H9 (cell line): ENCODE measurements at regions not wholly inside any gene's neighbourhood (a gene's known extent, or its start where the extent isn't known, plus 50 kb on each side); places are given as distances from the start of the nearest gene placed in this dataset.

Source experiments
- DNase-seq: peaks from one replicate; pipeline ENCODE4 v3.0.0-alpha.2; 2017
- H2AFZ ChIP-seq: one replicate; pipeline ENCODE4 v1.6.1; 2013; ENCODE audit warnings: mild to moderate bottlenecking, low read length, control low read depth, moderate library complexity
- H2AK5ac ChIP-seq: 2 replicates; pipeline ENCODE4 v1.6.1; 2013; ENCODE audit warnings: low read length, control low read depth, mixed read lengths; ENCODE audit not compliant: insufficient read length
- H2BK120ac ChIP-seq: one replicate; pipeline ENCODE4 v1.6.1; 2013; ENCODE audit warnings: low read depth, mild to moderate bottlenecking, low read length, control low read depth, inconsistent platforms; ENCODE audit not compliant: poor library complexity, severe bottlenecking
- H2BK12ac ChIP-seq: 2 replicates; pipeline ENCODE4 v1.6.1; 2013; ENCODE audit warnings: low read length, control low read depth, mixed read lengths, low read depth; ENCODE audit not compliant: insufficient read length
- H2BK15ac ChIP-seq: 2 replicates; pipeline ENCODE4 v1.6.1; 2013; ENCODE audit warnings: low read depth, low read length, control low read depth
- H2BK20ac ChIP-seq: one replicate; pipeline ENCODE4 v1.6.1; 2013; ENCODE audit warnings: low read depth, mild to moderate bottlenecking, low read length, control low read depth, inconsistent platforms; ENCODE audit not compliant: poor library complexity, severe bottlenecking
- H2BK5ac ChIP-seq: 2 replicates; pipeline ENCODE4 v1.6.1; 2013; ENCODE audit warnings: low read length, control low read depth, mixed read lengths; ENCODE audit not compliant: insufficient read length
- H3K14ac ChIP-seq: 2 replicates; pipeline ENCODE4 v1.6.1; 2013; ENCODE audit warnings: low read length, control low read depth; ENCODE audit not compliant: insufficient read depth
- H3K18ac ChIP-seq: 2 replicates; pipeline ENCODE4 v1.6.1; 2013; ENCODE audit warnings: low read depth, mild to moderate bottlenecking, mixed read lengths, low read length, control low read depth; ENCODE audit not compliant: insufficient read length
- H3K23ac ChIP-seq: 2 replicates; pipeline ENCODE4 v1.6.1; 2013; ENCODE audit warnings: low read length, control low read depth, mixed read lengths, low read depth; ENCODE audit not compliant: insufficient read length
- H3K23me2 ChIP-seq: 2 replicates; pipeline ENCODE4 v1.6.1; 2013; ENCODE audit warnings: low read depth, mild to moderate bottlenecking, mixed read lengths, low read length, control low read depth; ENCODE audit not compliant: insufficient read length, poor library complexity, severe bottlenecking
- H3K27ac ChIP-seq: 2 replicates; pipeline ENCODE4 v1.5.1; 2013; ENCODE audit warnings: low read length, control low read depth, mixed read lengths, low read depth; ENCODE audit not compliant: insufficient read length
- H3K27me3 ChIP-seq: 2 replicates; pipeline ENCODE4 v1.6.1; 2013; ENCODE audit warnings: low read length, control low read depth, inconsistent platforms; ENCODE audit not compliant: insufficient read depth
- H3K4ac ChIP-seq: 2 replicates; pipeline ENCODE4 v1.6.1; 2013; ENCODE audit warnings: low read depth, mild to moderate bottlenecking, control low read depth, inconsistent platforms, low read length, moderate library complexity
- H3K4me1 ChIP-seq: 2 replicates; pipeline ENCODE4 v1.6.1; 2013; ENCODE audit warnings: low read length, control low read depth, inconsistent platforms; ENCODE audit not compliant: insufficient read depth
- H3K4me2 ChIP-seq: 2 replicates; pipeline ENCODE4 v1.6.1; 2013; ENCODE audit warnings: low read length, control low read depth, mixed read lengths; ENCODE audit not compliant: insufficient read length, insufficient read depth
- H3K56ac ChIP-seq: 2 replicates; pipeline ENCODE4 v1.6.1; 2013; ENCODE audit warnings: low read depth, mild to moderate bottlenecking, mixed read lengths, low read length, control low read depth; ENCODE audit not compliant: insufficient read length
- H3K79me1 ChIP-seq: 2 replicates; pipeline ENCODE4 v1.6.1; 2013; ENCODE audit warnings: low read depth, mild to moderate bottlenecking, moderate library complexity, low read length, control low read depth, inconsistent platforms; ENCODE audit not compliant: insufficient read depth, poor library complexity, severe bottlenecking
- H3K79me2 ChIP-seq: 2 replicates; pipeline ENCODE4 v1.6.1; 2013; ENCODE audit warnings: low read length, control low read depth, inconsistent platforms; ENCODE audit not compliant: insufficient read depth
- H3K9ac ChIP-seq: 2 replicates; pipeline ENCODE4 v1.6.1; 2013; ENCODE audit warnings: low read length, control low read depth, mixed read lengths; ENCODE audit not compliant: insufficient read length; ENCODE audit errors: extremely low read depth
- H3K9me3 ChIP-seq: one replicate; pipeline ENCODE4 v1.6.1; 2013; ENCODE audit warnings: low read depth, low read length, inconsistent platforms; ENCODE audit not compliant: control insufficient read depth
- H3T11ph ChIP-seq: one replicate; pipeline ENCODE4 v1.6.1; 2013; ENCODE audit warnings: mild to moderate bottlenecking, low read length, control low read depth, inconsistent platforms
- H4K20me1 ChIP-seq: one replicate; pipeline ENCODE4 v1.6.1; 2013; ENCODE audit not compliant: control insufficient read depth, insufficient read length, insufficient read depth
- H4K5ac ChIP-seq: 2 replicates; pipeline ENCODE4 v1.6.1; 2013; ENCODE audit warnings: low read depth, mild to moderate bottlenecking, mixed read lengths, low read length, control low read depth; ENCODE audit not compliant: insufficient read length
- H4K8ac ChIP-seq: replicated peaks from 2 replicates; pipeline ENCODE4 v1.6.1; 2013; ENCODE audit warnings: low read length, control low read depth, mixed read lengths, low read depth; ENCODE audit not compliant: insufficient read length
- H4K91ac ChIP-seq: 2 replicates; pipeline ENCODE4 v1.6.1; 2013; ENCODE audit warnings: low read depth, mild to moderate bottlenecking, moderate library complexity, mixed read lengths, low read length, control low read depth; ENCODE audit not compliant: insufficient read length
- H3K27ac Mint-ChIP-seq, 3 experiments: 2 replicates in 2 of 3; 3 replicates in 1 of 3; pipeline ENCODE4 v1.8.0; 2020 to 2021; ENCODE audit warnings: mixed read lengths in 3 of 3, mild to moderate bottlenecking in 1 of 3, moderate library complexity in 1 of 3
- H3K27me3 Mint-ChIP-seq: 2 replicates; pipeline ENCODE4 v1.8.0; 2021; ENCODE audit warnings: low read depth, mild to moderate bottlenecking, moderate library complexity, mixed read lengths
- H3K36me3 Mint-ChIP-seq, 3 experiments: 2 replicates in 2 of 3; 3 replicates in 1 of 3; pipeline ENCODE4 v1.8.0; 2020 to 2021; ENCODE audit warnings: low read depth in 3 of 3, mixed read lengths in 3 of 3; ENCODE audit not compliant: insufficient read depth in 1 of 3
- H3K4me1 Mint-ChIP-seq, 2 experiments: 2 replicates each; pipeline ENCODE4 v1.8.0; 2020; ENCODE audit warnings: mixed read lengths in 2 of 2
- H3K4me3 Mint-ChIP-seq, 2 experiments: 2 replicates in 1 of 2; 3 replicates in 1 of 2; pipeline ENCODE4 v1.8.0; 2020 to 2021; ENCODE audit warnings: mild to moderate bottlenecking in 2 of 2, mixed read lengths in 2 of 2, moderate library complexity in 1 of 2
- H3K9me3 Mint-ChIP-seq, 2 experiments: 2 replicates in 1 of 2; 3 replicates in 1 of 2; pipeline ENCODE4 v1.8.0; 2020; ENCODE audit warnings: mild to moderate bottlenecking in 2 of 2, mixed read lengths in 2 of 2, moderate library complexity in 1 of 2
- CTCF ChIP-seq: fragments of 200-600 bp; sonication (generic); conservative IDR thresholded peaks from 3 replicates; pipeline ENCODE4 v1.8.0; 2021; ENCODE audit warnings: antibody characterized with exemption, mild to moderate bottlenecking
- WGBS: extraction: QIAGEN DNeasy Blood & Tissue Kit; methylation state at CpG from one replicate; pipeline ENCODE4 v1.1.7; 2013; ENCODE audit warnings: missing lambda C conversion rate, low lambda C conversion rate, mixed read lengths; ENCODE audit not compliant: insufficient read length; ENCODE audit errors: extremely low coverage; 5-methylcytosine and 5-hydroxymethylcytosine counted together

- H3K18ac ChIP-seq = no peak overlapping the region
- no peak overlapping the region for H4K91ac ChIP-seq
- no peaks in the 10 kb centered on the region for H3K27me3 ChIP-seq
- H2AK5ac ChIP-seq = no peak overlapping the region
- no peak overlapping the region for H4K8ac ChIP-seq
- no peaks in the 10 kb centered on the region for H3K23me2 ChIP-seq
- no CpG with 5 or more reads among the region's 1 CpG for WGBS
- no peaks in the 10 kb centered on the region for H3K79me2 ChIP-seq
- H2AFZ ChIP-seq = no peak overlapping the region
- H3K14ac ChIP-seq = no peak overlapping the region
- H3T11ph ChIP-seq = no peak overlapping the region
- H3K9me3 Mint-ChIP-seq = peaks cover 8 to 23% of the 10 kb centered on the region in 2 experiments
- no peak overlapping the region for H3K56ac ChIP-seq
- H3K27me3 Mint-ChIP-seq = no peaks in the 10 kb centered on the region
- no peak overlapping the region for H2BK120ac ChIP-seq
- no peak for TF ChIP-seq CTCF
- no peak overlapping the region for H2BK5ac ChIP-seq
- H3K4me3 Mint-ChIP-seq = no peak overlapping the region
- H4K5ac ChIP-seq = no peak overlapping the region
- H2BK20ac ChIP-seq = no peak overlapping the region
- no peaks in the 10 kb centered on the region for H3K79me1 ChIP-seq
- H3K27ac ChIP-seq = no peak overlapping the region
- no peak overlapping the region for H3K27ac Mint-ChIP-seq
- H3K4me2 ChIP-seq = no peak overlapping the region
- peaks cover 19 to 22% of the 10 kb centered on the region in 2 experiments for H3K4me1 Mint-ChIP-seq
- DNase-seq = no peak
- no peaks in the 10 kb centered on the region for H4K20me1 ChIP-seq
- no peak overlapping the region for H2BK15ac ChIP-seq
- H3K9me3 ChIP-seq = no peaks in the 10 kb centered on the region
- H3K23ac ChIP-seq = no peak overlapping the region
- H3K4ac ChIP-seq = no peak overlapping the region
- H2BK12ac ChIP-seq = no peak overlapping the region
- no peak overlapping the region for H3K9ac ChIP-seq
- peaks cover 6 to 32% (median 18%) of the 10 kb centered on the region in 3 experiments; a peak in 6 of 7 replicates for H3K36me3 Mint-ChIP-seq
- H3K4me1 ChIP-seq = peaks cover 4% of the 10 kb centered on the region; the same call in 1 of the 2 replicates
Measured at GRCh38 chr5:45105491-45105994, 296.8 kb downstream of the MRPS30 start.
